Stomach (tissue), 8 donors: ENCODE measurements at regions not wholly inside any gene's neighbourhood (a gene's known extent, or its start where the extent isn't known, plus 50 kb on each side); places are given as distances from the start of the nearest gene placed in this dataset.

Source experiments
- DNase-seq, 2 donors: peaks; one replicate each; pipeline versions ENCODE4 v3.0.0 to v3.0.0-alpha.2; 2013 to 2019
- H3K27ac ChIP-seq, 5 donors: fragments of 200-600 bp in 4 of 5; sonication (generic) in 4 of 5; one replicate each; pipeline ENCODE4 v1.5.1; 2013 to 2019; ENCODE audit warnings: mild to moderate bottlenecking in 1 of 5, moderate library complexity in 1 of 5
- H3K27me3 ChIP-seq, 3 donors: fragments of 200-600 bp; sonication (generic); one replicate each; pipeline ENCODE4 v1.5.1; 2017 to 2019; ENCODE audit warnings: mixed run types in 1 of 3
- H3K36me3 ChIP-seq, 4 donors: fragments of 200-600 bp; sonication (generic); 1 replicate in 3 of 4; 2 replicates in 1 of 4; pipeline ENCODE4 v1.5.1; 2016 to 2019
- H3K4me1 ChIP-seq, 4 donors: fragments of 200-600 bp; sonication (generic); one replicate each; pipeline ENCODE4 v1.5.1; 2016 to 2019
- H3K4me3 ChIP-seq, 4 donors: fragments of 200-600 bp; sonication (generic) in 3 of 4; one replicate each; pipeline ENCODE4 v1.5.1; 2016 to 2019; ENCODE audit warnings: mild to moderate bottlenecking in 1 of 4
- H3K9me3 ChIP-seq, 4 donors: fragments of 200-600 bp; sonication (generic); one replicate each; pipeline ENCODE4 v1.5.1; 2016 to 2019
- CTCF ChIP-seq, 7 experiments: fragments of 450-650 bp in 4 of 7; fragments of 200-600 bp in 3 of 7; sonication (generic) in 3 of 7; IDR thresholded peaks; one replicate each; pipeline ENCODE4 v1.5.1; 2016 to 2019; ENCODE audit warnings: antibody characterized with exemption in 7 of 7, control low read depth in 2 of 7, mild to moderate bottlenecking in 1 of 7
- EP300 ChIP-seq: sonication (generic); formaldehyde crosslinking; IDR thresholded peaks from one replicate; pipeline ENCODE4 v1.6.1; 2017; ENCODE audit warnings: antibody characterized with exemption
- POLR2A ChIP-seq, 4 donors: fragments of 450-650 bp; IDR thresholded peaks; one replicate each; pipeline ENCODE4 v1.6.1; 2016; ENCODE audit warnings: antibody characterized with exemption in 4 of 4, control low read depth in 2 of 4, mild to moderate bottlenecking in 1 of 4, moderate library complexity in 1 of 4
- POLR2AphosphoS5 ChIP-seq, 3 donors: sonication (generic); formaldehyde crosslinking; IDR thresholded peaks; one replicate each; pipeline ENCODE4 v1.6.1; 2016; ENCODE audit warnings: antibody characterized with exemption in 3 of 3
- WGBS, 5 donors: extraction: QIAGEN DNeasy Blood & Tissue Kit in 3 of 5; methylation state at CpG; one replicate each; pipeline versions ENCODE4 v1.1.5 to v1.1.7; 2013 to 2018; 5-methylcytosine and 5-hydroxymethylcytosine counted together
- intact Hi-C: fragments of 100-400 bp; cut with DNase I; formaldehyde crosslinking; loops from one replicate; pipeline ENCODE4 v1.15.1; 2023; ENCODE audit warnings: low total_unique reads
- donor health status: healthy with polysubstance abuse.
- donor health status: Bipolar disorder and iron deficiency.
- donor health status: healthy.

GRCh38 chr11:15852179-15852578, 504.2 kb downstream of the SOX6 start:
- 53 to 64% (median 63%) methylated on average over 3 of the region's 3 CpGs for WGBS, 5 donors
- intact Hi-C loops: no loop called here
- H3K4me3 ChIP-seq: no peak overlapping the region
- peaks cover 0 to 4% (median 0%) of the 10 kb centered on the region in 4 donors for H3K4me1 ChIP-seq
- H3K9me3 ChIP-seq: no peaks in the 10 kb centered on the region
- TF ChIP-seq CTCF (IDR thresholded peaks at IDR 0.05) (peak in 4 of 7 experiments; percentile 4 to 48 (median 26)), POLR2A (IDR thresholded peaks at IDR 0.05) (no peak)
- H3K36me3 ChIP-seq: no peaks in the 10 kb centered on the region
- no peak overlapping the region for H3K27ac ChIP-seq
- DNase-seq: peak; percentile 34 to 44
- H3K27me3 ChIP-seq: no peaks in the 10 kb centered on the region

GRCh38 chr11:15854245-15854644, 502.1 kb downstream of the SOX6 start:
- no peak overlapping the region for H3K4me3 ChIP-seq
- no peak for DNase-seq
- no peak for TF ChIP-seq CTCF (IDR thresholded peaks at IDR 0.05)
- no peak for TF ChIP-seq POLR2A (IDR thresholded peaks at IDR 0.05)
- TF ChIP-seq EP300: no peak
- TF ChIP-seq POLR2AphosphoS5 (IDR thresholded peaks at IDR 0.05): no peak
- H3K4me1 ChIP-seq: peaks cover 0 to 4% (median 0%) of the 10 kb centered on the region in 4 donors
- H3K36me3 ChIP-seq: no peaks in the 10 kb centered on the region
- no peak overlapping the region for H3K27ac ChIP-seq
- H3K27me3 ChIP-seq: no peaks in the 10 kb centered on the region
- H3K9me3 ChIP-seq: no peaks in the 10 kb centered on the region
- intact Hi-C loops: no loop called here

- no peak for DNase-seq
- Histone ChIP-seq H3K27me3 (no peaks in the 10 kb centered on the region), H3K9me3 (no peaks in the 10 kb centered on the region), H3K36me3 (no peaks in the 10 kb centered on the region), H3K4me3 (no peak overlapping the region), H3K4me1 (no peaks in the 10 kb centered on the region), H3K27ac (no peak overlapping the region)
- no peak for TF ChIP-seq EP300
- TF ChIP-seq POLR2A (IDR thresholded peaks at IDR 0.05): no peak
- no peak for TF ChIP-seq POLR2AphosphoS5 (IDR thresholded peaks at IDR 0.05)
- no peak for TF ChIP-seq CTCF (IDR thresholded peaks at IDR 0.05)
- intact Hi-C loops: no loop called here
- 87 to 96% (median 93%) methylated on average over 3 of the region's 3 CpGs for WGBS, 5 donors
Measured at GRCh38 chr11:15858881-15859280, 497.5 kb downstream of the SOX6 start.

- H3K27me3 ChIP-seq: no peaks in the 10 kb centered on the region
- TF ChIP-seq POLR2AphosphoS5 (IDR thresholded peaks at IDR 0.05) (no peak), POLR2A (IDR thresholded peaks at IDR 0.05) (no peak), CTCF (IDR thresholded peaks at IDR 0.05) (no peak), EP300 (no peak)
- no peaks in the 10 kb centered on the region for H3K4me1 ChIP-seq
- H3K27ac ChIP-seq: no peak overlapping the region
- no peaks in the 10 kb centered on the region for H3K9me3 ChIP-seq
- 71 to 85% (median 71%) methylated on average over 3 of the region's 3 CpGs for WGBS, 5 donors
- no peaks in the 10 kb centered on the region for H3K36me3 ChIP-seq
- no peak overlapping the region for H3K4me3 ChIP-seq
- DNase-seq: no peak
- intact Hi-C loops: no loop called here
Measured at GRCh38 chr11:15859411-15859810, 496.9 kb downstream of the SOX6 start.
